ENCODE measurements at regions not wholly inside any gene's neighbourhood (a gene's known extent, or its start where the extent isn't known, plus 50 kb on each side); places are given as distances from the start of the nearest gene placed in this dataset.
"Not testable (repeated sequence)": the region's sequence is repeated elsewhere in the genome, so short reads cannot be mapped to it uniquely, and the experiment has no call there.

DNA sequence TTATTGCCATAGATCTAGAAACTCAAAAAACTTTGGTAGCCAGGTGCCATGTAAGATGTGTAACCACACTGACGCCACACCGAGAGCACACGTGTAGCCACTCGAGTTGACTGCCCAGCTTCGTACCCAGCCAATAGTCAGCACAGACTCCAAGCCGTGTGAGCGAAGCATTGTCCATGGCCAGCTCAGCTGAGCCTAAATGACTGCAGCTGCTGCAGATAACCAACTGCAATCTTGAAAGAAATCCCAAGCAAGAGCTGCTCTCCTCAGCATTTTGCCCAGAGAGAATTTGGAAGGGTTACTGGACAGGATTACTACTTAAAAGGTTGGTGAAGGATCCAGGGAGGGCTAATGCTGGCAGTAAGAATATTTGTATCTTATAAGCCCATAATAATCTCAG, 193.0 kb upstream of the THRB start:
- DNase-seq = no peak

- DNase-seq = no peak
Measured at GRCh38 chr3:24688446-24689148, 193.9 kb upstream of the THRB start.

DNA sequence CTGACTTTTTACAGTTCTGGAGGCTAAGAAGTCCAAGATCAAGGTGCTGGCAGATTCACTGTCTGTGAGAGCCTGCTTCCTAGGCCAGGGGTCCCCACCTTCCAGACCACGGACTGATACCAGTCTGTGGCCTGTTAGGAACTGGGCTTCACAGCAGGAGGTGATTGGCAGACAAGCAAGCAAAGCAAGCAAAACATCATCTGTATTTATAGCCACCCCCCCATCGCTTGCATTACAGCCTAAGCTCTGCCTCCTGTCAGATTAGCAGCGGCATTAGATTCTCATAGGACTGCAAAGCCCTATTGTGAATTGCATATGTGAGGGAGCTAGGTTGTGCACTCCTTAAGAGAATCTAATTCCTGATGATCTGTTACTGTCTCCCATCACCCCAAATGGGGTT, 194.7 kb upstream of the THRB start:
- no peak for DNase-seq

- DNase-seq = no peak
Measured at GRCh38 chr3:24690777-24691176, 196.1 kb upstream of the THRB start.

DNA sequence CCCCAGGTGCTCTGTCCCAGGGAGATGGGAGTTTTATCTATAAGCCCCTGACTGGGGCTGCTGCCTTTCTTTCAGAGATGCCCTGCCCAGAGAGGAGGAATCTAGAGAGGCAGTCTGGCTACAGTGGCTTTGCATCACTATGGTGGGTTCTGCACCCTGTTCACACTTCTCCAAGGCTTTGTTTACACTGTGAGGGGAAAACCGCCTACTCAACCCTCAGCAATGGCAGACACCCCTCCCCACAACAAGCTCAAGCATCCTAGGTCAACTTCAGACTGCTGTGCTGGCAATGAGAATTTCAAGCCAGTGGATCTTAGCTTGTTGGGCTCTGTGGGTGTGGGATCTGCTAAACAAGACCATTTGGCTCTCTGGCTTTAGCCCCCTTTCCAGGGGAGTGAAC, 204.4 kb upstream of the THRB start:
- not testable (repeated sequence) for DNase-seq

GRCh38 chr3:24704496-24704895, 209.8 kb upstream of the THRB start:
- DNase-seq = no peak

GRCh38 chr3:24707936-24708335, 213.3 kb upstream of the THRB start:
- no peak for DNase-seq

DNA sequence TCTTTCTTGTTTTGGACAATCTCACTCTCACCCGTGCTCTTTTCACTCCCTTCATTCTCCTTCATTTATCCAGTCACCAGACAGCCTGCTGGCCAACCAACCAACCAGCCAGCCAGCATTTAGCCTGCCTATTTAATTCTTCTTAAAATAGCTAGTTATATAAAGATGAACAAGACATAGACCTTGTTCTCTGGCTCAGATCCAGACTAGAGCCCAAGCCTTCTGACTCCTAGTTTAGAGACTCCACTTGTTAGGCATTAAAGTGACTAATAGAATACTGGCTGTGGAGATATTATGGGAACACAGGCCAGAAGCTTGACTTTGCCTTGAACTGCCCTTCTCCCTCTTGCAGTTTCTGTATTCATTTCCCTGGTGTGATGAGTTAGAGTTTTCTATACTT, 215.3 kb upstream of the THRB start:
- DNase-seq = no peak

DNA sequence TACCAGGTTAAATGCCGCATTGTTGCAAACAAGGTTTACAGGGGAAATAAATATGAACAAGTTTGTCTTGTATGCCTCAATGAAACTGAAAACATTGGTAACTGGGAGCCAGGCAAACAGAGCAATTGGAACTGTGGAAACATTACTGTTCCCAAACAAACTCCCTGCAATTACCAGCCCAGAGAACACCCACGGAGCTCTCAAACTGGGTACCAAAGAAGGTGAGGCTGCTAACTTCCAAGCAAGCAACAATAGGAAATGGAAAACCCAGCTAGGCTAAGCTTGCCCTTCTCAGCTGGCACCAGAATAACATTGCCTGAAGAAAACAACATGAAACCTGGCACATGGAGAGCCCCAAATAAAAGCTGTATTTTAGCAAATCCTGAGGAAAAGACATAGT, 218.9 kb upstream of the THRB start:
- no peak for DNase-seq

DNA sequence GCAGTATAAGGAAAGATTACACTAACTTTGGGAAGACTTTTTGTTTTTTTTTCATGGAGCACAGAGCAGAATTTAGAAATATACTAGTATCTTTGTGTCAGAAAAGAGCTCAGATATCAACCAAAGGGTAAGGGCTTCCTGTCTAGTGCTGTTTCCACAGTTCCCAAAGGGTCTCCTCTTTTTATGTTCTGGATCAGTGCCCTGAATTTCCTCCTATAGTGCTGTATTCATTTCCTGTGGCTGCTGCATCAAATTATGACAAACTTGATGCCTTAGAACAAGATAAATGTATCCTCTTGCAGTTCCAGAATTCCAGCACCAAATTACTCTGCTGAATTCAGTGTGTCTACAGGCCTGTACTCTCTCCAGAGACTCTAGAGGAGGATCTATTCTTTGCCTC, 219.8 kb upstream of the THRB start:
- no peak for DNase-seq

GRCh38 chr3:24715171-24715792, 220.6 kb upstream of the THRB start:
- no peak for DNase-seq

- DNase-seq = no peak
Measured at GRCh38 chr3:24722087-24722486, 227.4 kb upstream of the THRB start.

GRCh38 chr3:24725514-24726255, 231.0 kb upstream of the THRB start:
- no peak for DNase-seq

DNA sequence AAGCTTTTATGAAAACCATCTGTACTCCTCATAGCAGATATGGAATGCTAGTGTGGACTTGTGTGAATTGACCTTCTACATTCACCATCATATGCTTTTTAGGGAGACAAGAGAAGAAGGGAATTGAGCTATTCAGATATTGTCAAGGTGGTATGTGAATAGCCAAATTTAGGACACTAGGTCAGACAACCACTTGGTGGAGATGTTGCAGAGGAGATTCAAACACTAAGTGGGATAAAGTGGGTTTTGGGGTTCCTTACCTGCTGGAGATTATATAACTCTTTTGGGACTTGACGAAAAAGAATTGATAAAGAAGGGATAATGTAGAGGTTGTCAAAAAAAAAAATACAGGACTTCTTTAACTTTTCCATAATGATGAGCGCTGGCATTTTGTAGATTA, 231.8 kb upstream of the THRB start:
- DNase-seq = no peak

GRCh38 chr3:24730173-24730572, 235.5 kb upstream of the THRB start:
- no peak for DNase-seq

DNA sequence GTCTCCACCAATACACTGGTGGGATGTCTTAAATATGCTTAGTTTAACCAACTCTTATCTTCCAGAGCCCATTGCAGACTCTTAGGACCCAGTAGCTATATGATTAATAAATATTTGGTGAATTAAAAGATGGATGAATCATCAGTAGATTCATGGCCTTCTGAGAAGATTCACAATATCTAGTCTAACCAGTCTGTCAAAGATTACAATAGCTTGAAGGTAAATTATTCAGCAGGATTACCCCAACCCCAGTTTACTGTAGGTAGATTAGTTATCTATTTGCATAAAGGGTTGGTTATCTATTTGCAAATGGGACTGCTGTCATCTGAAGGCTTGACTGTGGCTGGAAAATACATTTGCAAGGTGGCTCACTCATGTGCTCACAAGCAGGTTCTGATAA, 239.4 kb upstream of the THRB start:
- no peak for DNase-seq

DNA sequence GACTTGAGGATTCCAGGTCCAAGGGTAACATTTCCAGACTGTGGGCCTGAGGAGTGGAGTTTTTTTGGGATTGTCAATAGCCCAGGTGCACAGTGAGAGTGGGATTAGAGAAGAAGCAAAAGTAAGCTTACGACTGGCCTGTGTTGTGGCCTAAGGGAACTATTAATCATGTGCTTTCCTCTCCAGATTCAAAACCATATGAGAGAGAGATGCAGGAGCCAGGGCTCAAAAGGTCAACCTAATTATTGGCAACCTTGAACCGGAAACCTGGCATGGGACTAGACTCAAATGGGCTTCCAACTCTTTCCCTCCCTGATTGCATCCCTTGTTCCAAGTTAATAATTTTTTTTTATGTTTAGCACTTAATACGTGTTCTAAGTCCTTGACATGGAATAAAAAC, 242.1 kb upstream of the THRB start:
- no peak for DNase-seq

DNA sequence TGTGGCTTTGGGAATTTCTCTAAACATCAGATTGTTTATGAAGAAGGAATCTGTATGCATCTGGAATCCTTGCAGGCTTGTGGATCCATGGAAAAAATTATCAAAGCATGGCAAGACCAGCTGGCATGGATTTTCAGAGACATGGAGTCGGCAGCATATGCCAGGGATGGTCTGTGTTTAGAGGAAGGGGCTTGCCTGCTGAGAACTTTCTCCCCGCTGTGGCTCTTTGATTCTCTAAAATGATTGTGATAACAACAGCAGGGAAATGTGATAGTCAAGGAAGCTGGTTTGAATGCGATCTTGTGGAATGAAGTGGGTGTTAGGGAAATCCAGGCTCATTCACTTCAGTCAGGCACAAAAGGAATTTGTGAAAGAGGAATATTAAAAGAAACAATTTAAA, 245.7 kb upstream of the THRB start:
- DNase-seq = peak; percentile 5

- DNase-seq = no peak
Measured at GRCh38 chr3:24741506-24741905, 246.9 kb upstream of the THRB start.

DNA sequence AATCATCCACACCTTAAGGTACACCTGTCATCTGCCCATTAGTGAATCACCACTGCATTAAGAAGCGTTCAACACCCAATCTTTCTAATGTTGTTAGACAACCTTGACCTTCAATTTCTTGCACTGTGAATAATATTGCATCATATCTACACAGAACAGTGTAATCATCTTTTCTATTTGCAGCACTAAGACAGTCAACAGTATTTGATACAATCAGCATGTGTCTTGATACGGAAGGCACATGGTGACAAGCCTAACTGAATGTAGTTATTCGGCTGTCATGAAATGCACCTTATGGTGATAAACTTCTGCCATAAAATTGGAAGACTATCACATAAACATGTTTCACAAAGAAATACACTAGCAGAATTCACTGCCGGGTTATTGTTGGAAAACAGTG, 253.9 kb upstream of the THRB start:
- no peak for DNase-seq

- no peak for DNase-seq
Measured at GRCh38 chr3:24751020-24751419, 256.4 kb upstream of the THRB start.

DNA sequence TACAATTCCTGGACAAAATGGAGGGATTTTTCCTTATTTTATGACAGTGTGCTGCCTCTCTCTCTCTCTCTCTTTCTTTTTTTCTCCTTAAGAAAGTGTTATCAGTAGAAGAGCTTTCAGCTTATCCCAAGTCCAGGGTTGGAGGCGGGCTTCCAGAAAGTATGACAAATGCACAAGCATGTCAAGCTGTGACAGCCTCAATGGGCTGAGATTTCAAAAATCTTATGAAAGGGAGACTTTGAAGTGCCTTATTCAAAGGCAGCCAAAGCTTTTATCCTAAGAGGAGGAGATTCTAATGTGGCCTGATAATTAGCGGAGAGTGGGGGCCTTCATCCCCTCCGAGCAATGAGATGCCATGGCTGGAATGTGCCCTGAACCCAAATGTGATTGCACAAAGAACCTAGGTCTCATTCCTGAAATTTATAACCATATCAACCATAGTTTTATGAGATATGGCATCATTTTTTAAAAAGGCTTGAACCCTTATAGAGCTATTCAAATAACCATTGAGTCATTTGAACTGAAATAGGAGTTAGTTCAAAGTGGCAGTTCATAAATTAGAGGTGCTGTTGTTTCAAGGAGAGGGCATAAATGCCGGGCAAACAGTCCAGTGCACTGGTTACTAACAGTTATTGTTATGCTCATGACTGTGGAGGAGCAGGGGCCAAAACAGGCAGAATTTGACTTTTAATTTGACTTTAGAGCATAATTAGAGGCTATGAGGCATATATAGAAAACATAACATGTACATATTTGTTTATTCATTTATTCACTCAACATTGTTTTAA, 261.6 kb upstream of the THRB start:
- DNase-seq = no peak

- no peak for DNase-seq
Measured at GRCh38 chr3:24763393-24763792, 268.7 kb upstream of the THRB start.
